ENCODE measurements at regions not wholly inside any gene's neighbourhood (a gene's known extent, or its start where the extent isn't known, plus 50 kb on each side); places are given as distances from the start of the nearest gene placed in this dataset.

- DNase-seq (ENCODE audit: low spot score) = no peak
These were observed 238.7 kb downstream of the BMP7 start for GRCh38 chr20:57027777-57028176.

- DNase-seq (ENCODE audit: low spot score) = no peak
These were observed 235.5 kb downstream of the BMP7 start for GRCh38 chr20:57030611-57031600.

GRCh38 chr20:57031867-57032355, 234.5 kb downstream of the BMP7 start:
- no peak for DNase-seq (ENCODE audit: low spot score)

GRCh38 chr20:57032847-57033246, 233.6 kb downstream of the BMP7 start:
- DNase-seq (ENCODE audit: low spot score) = no peak

GRCh38 chr20:57034001-57034400, 232.4 kb downstream of the BMP7 start:
- DNase-seq (ENCODE audit: low spot score) = no peak

- no peak for DNase-seq (ENCODE audit: low spot score)
These were observed 228.8 kb downstream of the BMP7 start for GRCh38 chr20:57037689-57038088.

GRCh38 chr20:57038608-57039440, 227.6 kb downstream of the BMP7 start:
- no peak for DNase-seq (ENCODE audit: low spot score)

GRCh38 chr20:57040466-57040865, 226.0 kb downstream of the BMP7 start:
- no peak for DNase-seq (ENCODE audit: low spot score)

- no peak for DNase-seq (ENCODE audit: low spot score)
These were observed 225.5 kb downstream of the BMP7 start for GRCh38 chr20:57040924-57041323.

GRCh38 chr20:57043091-57043490, 223.3 kb downstream of the BMP7 start:
- DNase-seq (ENCODE audit: low spot score) = no peak

GRCh38 chr20:57043669-57044268, 222.7 kb downstream of the BMP7 start:
- DNase-seq (ENCODE audit: low spot score) = no peak

GRCh38 chr20:57047281-57048026, 219.0 kb downstream of the BMP7 start:
- DNase-seq (ENCODE audit: low spot score) = no peak

- no peak for DNase-seq (ENCODE audit: low spot score)
These were observed 218.2 kb downstream of the BMP7 start for GRCh38 chr20:57048027-57048869.

GRCh38 chr20:57049296-57049695, 217.1 kb downstream of the BMP7 start:
- no peak for DNase-seq (ENCODE audit: low spot score)

- DNase-seq (ENCODE audit: low spot score) = no peak
These were observed 215.3 kb downstream of the BMP7 start for GRCh38 chr20:57051096-57051495.

- no peak for DNase-seq (ENCODE audit: low spot score)
These were observed 213.4 kb downstream of the BMP7 start for GRCh38 chr20:57053067-57053466.

GRCh38 chr20:57053793-57054552, 212.5 kb downstream of the BMP7 start:
- no peak for DNase-seq (ENCODE audit: low spot score)

- DNase-seq (ENCODE audit: low spot score) = no peak
These were observed 211.1 kb downstream of the BMP7 start for GRCh38 chr20:57055345-57055744.

- DNase-seq (ENCODE audit: low spot score) = no peak
These were observed 209.8 kb downstream of the BMP7 start for GRCh38 chr20:57056651-57057050.

- no peak for DNase-seq (ENCODE audit: low spot score)
These were observed 207.3 kb downstream of the BMP7 start for GRCh38 chr20:57059055-57059596.

All from pons (tissue), 1 donor.